Osteocyte (in vitro differentiated cells): ENCODE measurements at regions not wholly inside any gene's neighbourhood (a gene's known extent, or its start where the extent isn't known, plus 50 kb on each side); places are given as distances from the start of the nearest gene placed in this dataset.

Source experiments
- DNase-seq: peaks from one replicate; pipeline ENCODE4 v3.0.0; 2021; ENCODE audit warnings: mixed read lengths; ENCODE audit not compliant: unreplicated experiment; ENCODE audit errors: extremely low spot score
- H3K27ac Mint-ChIP-seq: one replicate; pipeline ENCODE4 v1.8.0; 2021; ENCODE audit warnings: mild to moderate bottlenecking, mixed read lengths; ENCODE audit not compliant: unreplicated experiment
- H3K27me3 Mint-ChIP-seq: one replicate; pipeline ENCODE4 v1.8.0; 2021; ENCODE audit warnings: mixed read lengths; ENCODE audit not compliant: unreplicated experiment
- H3K36me3 Mint-ChIP-seq: one replicate; pipeline ENCODE4 v1.8.0; 2021; ENCODE audit warnings: mixed read lengths; ENCODE audit not compliant: unreplicated experiment
- H3K4me1 Mint-ChIP-seq: one replicate; pipeline ENCODE4 v1.8.0; 2021; ENCODE audit warnings: mixed read lengths; ENCODE audit not compliant: unreplicated experiment
- H3K4me3 Mint-ChIP-seq: one replicate; pipeline ENCODE4 v1.8.0; 2021; ENCODE audit warnings: mild to moderate bottlenecking, moderate library complexity, mixed read lengths; ENCODE audit not compliant: unreplicated experiment
- H3K9me3 Mint-ChIP-seq: one replicate; pipeline ENCODE4 v1.8.0; 2021; ENCODE audit warnings: mixed read lengths; ENCODE audit not compliant: unreplicated experiment
- TF ChIP-seq, protein P1 (sequence below): fragments of 200-600 bp; sonication (generic); IDR thresholded peaks from 2 replicates; pipeline ENCODE4 v1.5.0; 2021; ENCODE audit warnings: antibody characterized with exemption, mild to moderate bottlenecking, moderate library complexity

DNA sequence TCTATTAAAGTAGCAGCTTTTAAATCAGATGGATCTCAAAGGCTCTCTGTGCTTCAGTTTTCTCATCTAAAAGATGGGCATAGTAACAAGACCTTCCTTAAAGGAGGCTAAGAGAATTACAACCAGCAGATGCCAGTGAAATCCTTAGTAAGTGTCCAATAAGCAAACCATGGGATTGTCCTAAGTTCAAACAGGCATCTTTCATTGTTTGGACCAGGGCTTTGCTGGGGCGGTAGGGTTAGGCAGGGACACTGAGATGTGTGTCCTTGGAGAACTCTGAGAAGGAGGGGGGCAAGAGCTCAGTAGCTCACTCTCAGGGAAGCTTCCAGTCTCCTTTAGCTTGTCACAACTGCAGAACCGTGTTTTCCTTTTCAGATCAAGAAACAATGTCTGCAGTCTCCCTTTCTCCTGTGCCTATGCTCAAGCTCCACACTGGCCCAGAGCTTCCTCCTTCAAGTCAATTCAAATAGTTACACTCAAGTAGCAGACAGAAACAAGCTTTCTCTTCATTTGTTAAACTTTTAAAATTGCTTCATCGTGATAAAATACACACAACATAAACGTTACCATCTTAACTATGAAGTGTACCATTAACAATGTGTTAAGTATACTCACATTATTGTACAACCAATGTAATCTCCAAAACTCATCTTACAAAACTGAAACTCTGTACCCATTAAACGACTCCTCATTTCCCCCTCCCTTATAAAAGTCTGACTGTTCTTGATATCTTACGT lies 216.2 kb downstream of the PIK3R1 start:
- TF ChIP-seq, protein P1, sequence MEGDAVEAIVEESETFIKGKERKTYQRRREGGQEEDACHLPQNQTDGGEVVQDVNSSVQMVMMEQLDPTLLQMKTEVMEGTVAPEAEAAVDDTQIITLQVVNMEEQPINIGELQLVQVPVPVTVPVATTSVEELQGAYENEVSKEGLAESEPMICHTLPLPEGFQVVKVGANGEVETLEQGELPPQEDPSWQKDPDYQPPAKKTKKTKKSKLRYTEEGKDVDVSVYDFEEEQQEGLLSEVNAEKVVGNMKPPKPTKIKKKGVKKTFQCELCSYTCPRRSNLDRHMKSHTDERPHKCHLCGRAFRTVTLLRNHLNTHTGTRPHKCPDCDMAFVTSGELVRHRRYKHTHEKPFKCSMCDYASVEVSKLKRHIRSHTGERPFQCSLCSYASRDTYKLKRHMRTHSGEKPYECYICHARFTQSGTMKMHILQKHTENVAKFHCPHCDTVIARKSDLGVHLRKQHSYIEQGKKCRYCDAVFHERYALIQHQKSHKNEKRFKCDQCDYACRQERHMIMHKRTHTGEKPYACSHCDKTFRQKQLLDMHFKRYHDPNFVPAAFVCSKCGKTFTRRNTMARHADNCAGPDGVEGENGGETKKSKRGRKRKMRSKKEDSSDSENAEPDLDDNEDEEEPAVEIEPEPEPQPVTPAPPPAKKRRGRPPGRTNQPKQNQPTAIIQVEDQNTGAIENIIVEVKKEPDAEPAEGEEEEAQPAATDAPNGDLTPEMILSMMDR = no peak
- peaks cover 33% of the 10 kb centered on the region for H3K4me1 Mint-ChIP-seq
- H3K27me3 Mint-ChIP-seq = no peaks in the 10 kb centered on the region
- no peak for DNase-seq
- H3K4me3 Mint-ChIP-seq = no peak overlapping the region
- H3K27ac Mint-ChIP-seq = no peak overlapping the region
- H3K36me3 Mint-ChIP-seq = no peaks in the 10 kb centered on the region
- no peaks in the 10 kb centered on the region for H3K9me3 Mint-ChIP-seq

- H3K4me3 Mint-ChIP-seq = no peak overlapping the region
- no peaks in the 10 kb centered on the region for H3K36me3 Mint-ChIP-seq
- TF ChIP-seq, protein P1 = no peak
- peaks cover 33% of the 10 kb centered on the region for H3K4me1 Mint-ChIP-seq
- no peaks in the 10 kb centered on the region for H3K9me3 Mint-ChIP-seq
- H3K27me3 Mint-ChIP-seq = no peaks in the 10 kb centered on the region
- no peak for DNase-seq
- H3K27ac Mint-ChIP-seq = no peak overlapping the region
Measured at GRCh38 chr5:68432682-68433081, 217.1 kb downstream of the PIK3R1 start.

DNA sequence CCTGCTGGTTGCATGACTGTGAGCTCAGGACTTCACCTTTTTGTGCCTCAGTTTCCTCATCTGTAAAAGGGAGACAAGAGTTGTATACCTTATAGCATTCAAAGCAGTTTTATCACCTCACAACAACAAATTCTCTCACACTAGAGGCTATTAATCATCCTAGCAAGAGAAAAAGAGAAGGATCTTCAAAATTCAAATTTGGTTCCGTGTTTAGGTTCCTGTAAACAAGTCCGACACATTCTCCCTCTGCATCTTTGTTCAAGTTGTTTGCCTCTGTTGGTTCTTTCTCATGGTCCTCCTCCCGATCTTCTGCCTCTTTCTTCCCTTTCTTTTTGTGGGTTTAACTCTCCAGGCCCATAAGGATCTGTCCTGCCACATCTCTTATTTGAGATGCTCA lies 218.0 kb downstream of the PIK3R1 start:
- no peak for DNase-seq
- Mint-ChIP-seq H3K4me3 (no peak overlapping the region), H3K27me3 (no peaks in the 10 kb centered on the region), H3K27ac (peak overlapping the region; percentile 95), H3K9me3 (no peaks in the 10 kb centered on the region), H3K4me1 (peaks cover 32% of the 10 kb centered on the region), H3K36me3 (no peaks in the 10 kb centered on the region)
- TF ChIP-seq, protein P1 = no peak

DNA sequence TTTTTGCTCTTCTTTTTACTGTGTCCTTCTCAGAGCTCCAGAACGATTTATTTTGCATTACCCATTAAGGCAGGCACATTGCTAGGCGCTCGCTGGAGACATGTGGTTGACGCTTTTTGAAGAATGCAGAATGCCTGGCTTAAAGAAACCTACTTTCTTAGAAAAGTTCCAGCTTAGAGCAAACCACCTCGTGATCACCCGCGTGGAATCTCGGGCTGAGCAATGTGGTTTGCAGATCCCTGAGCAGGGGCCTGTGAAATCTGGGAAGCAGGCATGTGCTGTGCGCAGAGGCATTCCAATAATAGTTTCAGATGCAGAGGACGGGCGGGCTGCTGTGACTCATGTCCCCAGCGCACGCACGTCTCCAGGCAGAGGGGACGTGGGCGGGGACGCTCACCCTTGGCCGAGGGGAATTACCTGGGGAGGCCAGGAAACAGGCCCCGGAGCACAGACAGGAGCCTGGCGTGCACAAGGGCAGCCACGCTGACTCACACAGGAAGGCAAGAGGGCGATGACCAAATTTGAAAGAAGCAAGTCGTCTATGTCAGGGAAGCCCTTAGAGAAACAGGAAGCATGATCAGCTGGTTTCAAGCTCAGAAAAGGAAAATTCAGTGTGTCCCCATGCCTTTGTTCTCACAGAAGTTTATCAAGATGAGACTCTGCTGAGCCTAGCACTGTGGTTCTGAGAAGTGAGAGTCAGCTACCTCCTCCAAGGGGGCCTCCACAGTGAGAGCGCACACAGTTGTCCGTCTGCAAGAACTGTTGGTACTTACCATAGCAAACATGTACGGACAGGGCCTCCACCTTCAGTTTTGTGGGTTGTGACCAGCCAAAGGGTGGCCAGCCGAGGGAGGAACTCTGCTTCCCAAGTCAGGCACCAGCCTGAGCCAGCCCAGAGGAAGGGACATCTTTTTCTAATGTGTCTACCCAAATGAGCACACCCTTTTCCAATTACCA lies 218.6 kb downstream of the PIK3R1 start:
- peak overlapping the region; percentile 47 for H3K4me3 Mint-ChIP-seq
- H3K36me3 Mint-ChIP-seq = no peaks in the 10 kb centered on the region
- H3K27ac Mint-ChIP-seq = peak overlapping the region; percentile 95
- peak; percentile 94 for DNase-seq
- peaks cover 32% of the 10 kb centered on the region for H3K4me1 Mint-ChIP-seq
- TF ChIP-seq, protein P1 = no peak
- H3K9me3 Mint-ChIP-seq = no peaks in the 10 kb centered on the region
- H3K27me3 Mint-ChIP-seq = no peaks in the 10 kb centered on the region

GRCh38 chr5:68435611-68436010 lies 220.1 kb downstream of the PIK3R1 start:
- no peaks in the 10 kb centered on the region for H3K36me3 Mint-ChIP-seq
- peaks cover 29% of the 10 kb centered on the region for H3K4me1 Mint-ChIP-seq
- no peaks in the 10 kb centered on the region for H3K9me3 Mint-ChIP-seq

More at GRCh38 chr5:68435611-68436010, 220.1 kb downstream of the PIK3R1 start:
- no peak overlapping the region for H3K4me3 Mint-ChIP-seq
- TF ChIP-seq, protein P1 = no peak
- H3K27ac Mint-ChIP-seq = peak overlapping the region; percentile 95
- no peak for DNase-seq
- H3K27me3 Mint-ChIP-seq = no peaks in the 10 kb centered on the region
